ENCODE measurements at regions not wholly inside any gene's neighbourhood (a gene's known extent, or its start where the extent isn't known, plus 50 kb on each side); places are given as distances from the start of the nearest gene placed in this dataset.

DNA sequence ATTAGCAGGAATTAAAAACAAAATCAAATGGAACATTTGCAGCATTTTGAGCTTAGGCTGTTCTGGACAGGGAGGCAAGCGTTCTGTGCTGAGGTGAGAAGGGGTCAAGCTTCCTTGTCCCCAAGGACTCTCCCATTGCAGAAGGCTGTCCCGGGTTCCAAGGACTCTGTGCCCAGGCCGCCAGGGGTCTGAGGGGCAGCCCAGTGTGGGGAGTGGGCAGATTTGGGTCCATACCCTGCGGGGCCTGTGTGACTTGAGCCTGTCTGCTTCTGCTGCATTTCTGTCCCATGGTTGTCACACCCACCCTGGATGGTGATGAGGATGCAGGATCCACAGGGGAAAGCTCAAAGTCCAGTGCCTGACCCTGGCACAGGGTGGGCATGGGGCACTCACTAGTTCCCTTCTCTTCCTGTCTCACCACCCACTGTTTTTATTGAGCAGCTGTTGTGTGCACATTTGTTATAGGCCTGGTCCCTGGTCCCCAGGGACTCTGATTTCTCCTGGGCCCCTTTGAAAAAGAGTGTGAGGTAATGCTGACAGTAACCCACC is 211.4 kb upstream of the HS6ST1 start:
- Histone ChIP-seq H3K27ac (ENCODE audit: low read depth in 1 of 2, low read length in 2 of 2) (no peak overlapping the region), H3K36me3 (ENCODE audit: control insufficient read depth in 4 of 4, insufficient read depth in 3 of 4, low read depth in 1 of 4, low read length in 3 of 4) (no peaks in the 10 kb centered on the region), H3K9me3 (ENCODE audit: control insufficient read depth in 4 of 4, low read length in 3 of 4) (no peaks in the 10 kb centered on the region), H3K9ac (ENCODE audit: low read depth in 1 of 2, low read length in 2 of 2) (no peak overlapping the region), H3K4me3 (ENCODE audit: low read depth in 1 of 3, low read length in 3 of 3) (no peak overlapping the region), H3K27me3 (ENCODE audit: control insufficient read depth in 4 of 4, insufficient read depth in 4 of 4, low read length in 3 of 4) (no peaks in the 10 kb centered on the region), H3K4me1 (ENCODE audit: control insufficient read depth in 4 of 4, insufficient read depth in 4 of 4, low read length in 3 of 4) (peaks cover 2 to 10% (median 4%) of the 10 kb centered on the region in 4 donors)
- DNase-seq (ENCODE audit: low spot score) = no peak
- TF ChIP-seq HNF4A (conservative IDR thresholded peaks at IDR 0.05) (peak; percentile 61 to 69), JUND (IDR thresholded peaks at IDR 0.05) (no peak), GABPA (IDR thresholded peaks at IDR 0.05 in 1 of 2, conservative IDR thresholded peaks at IDR 0.05 in 1 of 2) (no peak), TAF1 (conservative IDR thresholded peaks at IDR 0.05) (no peak)
- TF ChIP-seq, protein P1, sequence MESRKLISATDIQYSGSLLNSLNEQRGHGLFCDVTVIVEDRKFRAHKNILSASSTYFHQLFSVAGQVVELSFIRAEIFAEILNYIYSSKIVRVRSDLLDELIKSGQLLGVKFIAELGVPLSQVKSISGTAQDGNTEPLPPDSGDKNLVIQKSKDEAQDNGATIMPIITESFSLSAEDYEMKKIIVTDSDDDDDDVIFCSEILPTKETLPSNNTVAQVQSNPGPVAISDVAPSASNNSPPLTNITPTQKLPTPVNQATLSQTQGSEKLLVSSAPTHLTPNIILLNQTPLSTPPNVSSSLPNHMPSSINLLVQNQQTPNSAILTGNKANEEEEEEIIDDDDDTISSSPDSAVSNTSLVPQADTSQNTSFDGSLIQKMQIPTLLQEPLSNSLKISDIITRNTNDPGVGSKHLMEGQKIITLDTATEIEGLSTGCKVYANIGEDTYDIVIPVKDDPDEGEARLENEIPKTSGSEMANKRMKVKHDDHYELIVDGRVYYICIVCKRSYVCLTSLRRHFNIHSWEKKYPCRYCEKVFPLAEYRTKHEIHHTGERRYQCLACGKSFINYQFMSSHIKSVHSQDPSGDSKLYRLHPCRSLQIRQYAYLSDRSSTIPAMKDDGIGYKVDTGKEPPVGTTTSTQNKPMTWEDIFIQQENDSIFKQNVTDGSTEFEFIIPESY (IDR thresholded peaks at IDR 0.05) = no peak
- WGBS = 85% methylated on average over 4 of the region's 4 CpGs

GRCh38 chr2:128531856-128532255 is 213.2 kb upstream of the HS6ST1 start:
- Histone ChIP-seq H3K27ac (ENCODE audit: low read depth in 1 of 2, low read length in 2 of 2) (no peak overlapping the region), H3K27me3 (ENCODE audit: control insufficient read depth in 4 of 4, insufficient read depth in 4 of 4, low read length in 3 of 4) (no peaks in the 10 kb centered on the region), H3K4me3 (ENCODE audit: low read depth in 1 of 3, low read length in 3 of 3) (no peak overlapping the region), H3K9me3 (ENCODE audit: control insufficient read depth in 4 of 4, low read length in 3 of 4) (no peaks in the 10 kb centered on the region), H3K4me1 (ENCODE audit: control insufficient read depth in 4 of 4, insufficient read depth in 4 of 4, low read length in 3 of 4) (peaks cover 2 to 16% (median 6%) of the 10 kb centered on the region in 4 donors), H3K9ac (ENCODE audit: low read depth in 1 of 2, low read length in 2 of 2) (no peak overlapping the region), H3K36me3 (ENCODE audit: control insufficient read depth in 4 of 4, insufficient read depth in 3 of 4, low read depth in 1 of 4, low read length in 3 of 4) (no peaks in the 10 kb centered on the region)
- TF ChIP-seq TAF1 (conservative IDR thresholded peaks at IDR 0.05) = no peak
- peak; percentile 60 to 74 for TF ChIP-seq RAD21 (IDR thresholded peaks at IDR 0.05)
- no peak for DNase-seq (ENCODE audit: low spot score)

- DNase-seq (ENCODE audit: low spot score) = no peak
- TF ChIP-seq HNF4A (conservative IDR thresholded peaks at IDR 0.05) (no peak), RAD21 (IDR thresholded peaks at IDR 0.05) (no peak), JUND (IDR thresholded peaks at IDR 0.05) (no peak), FOXA1 (IDR thresholded peaks at IDR 0.05) (no peak), REST (IDR thresholded peaks at IDR 0.05) (no peak), EGR1 (IDR thresholded peaks at IDR 0.05; ENCODE audit: low read depth in 2 of 2) (no peak), TAF1 (conservative IDR thresholded peaks at IDR 0.05) (no peak), HNF4G (IDR thresholded peaks at IDR 0.05) (no peak), NR2F2 (IDR thresholded peaks at IDR 0.05) (no peak)
- TF ChIP-seq, protein P1 (IDR thresholded peaks at IDR 0.05) = no peak
- TF ChIP-seq, protein P2, sequence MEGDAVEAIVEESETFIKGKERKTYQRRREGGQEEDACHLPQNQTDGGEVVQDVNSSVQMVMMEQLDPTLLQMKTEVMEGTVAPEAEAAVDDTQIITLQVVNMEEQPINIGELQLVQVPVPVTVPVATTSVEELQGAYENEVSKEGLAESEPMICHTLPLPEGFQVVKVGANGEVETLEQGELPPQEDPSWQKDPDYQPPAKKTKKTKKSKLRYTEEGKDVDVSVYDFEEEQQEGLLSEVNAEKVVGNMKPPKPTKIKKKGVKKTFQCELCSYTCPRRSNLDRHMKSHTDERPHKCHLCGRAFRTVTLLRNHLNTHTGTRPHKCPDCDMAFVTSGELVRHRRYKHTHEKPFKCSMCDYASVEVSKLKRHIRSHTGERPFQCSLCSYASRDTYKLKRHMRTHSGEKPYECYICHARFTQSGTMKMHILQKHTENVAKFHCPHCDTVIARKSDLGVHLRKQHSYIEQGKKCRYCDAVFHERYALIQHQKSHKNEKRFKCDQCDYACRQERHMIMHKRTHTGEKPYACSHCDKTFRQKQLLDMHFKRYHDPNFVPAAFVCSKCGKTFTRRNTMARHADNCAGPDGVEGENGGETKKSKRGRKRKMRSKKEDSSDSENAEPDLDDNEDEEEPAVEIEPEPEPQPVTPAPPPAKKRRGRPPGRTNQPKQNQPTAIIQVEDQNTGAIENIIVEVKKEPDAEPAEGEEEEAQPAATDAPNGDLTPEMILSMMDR (IDR thresholded peaks at IDR 0.05; ENCODE audit: low read depth, low read length, missing input control) = no peak
- TF ChIP-seq, protein P3, sequence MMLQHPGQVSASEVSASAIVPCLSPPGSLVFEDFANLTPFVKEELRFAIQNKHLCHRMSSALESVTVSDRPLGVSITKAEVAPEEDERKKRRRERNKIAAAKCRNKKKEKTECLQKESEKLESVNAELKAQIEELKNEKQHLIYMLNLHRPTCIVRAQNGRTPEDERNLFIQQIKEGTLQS (IDR thresholded peaks at IDR 0.05) = no peak
- WGBS = 71% methylated on average over 1 of the region's 1 CpG
These were observed 214.4 kb upstream of the HS6ST1 start for GRCh38 chr2:128533101-128533500.

More at GRCh38 chr2:128533101-128533500, 214.4 kb upstream of the HS6ST1 start:
- no peak overlapping the region for H3K27ac ChIP-seq (ENCODE audit: low read depth in 1 of 2, low read length in 2 of 2)
- no peaks in the 10 kb centered on the region for H3K36me3 ChIP-seq (ENCODE audit: control insufficient read depth in 4 of 4, insufficient read depth in 3 of 4, low read depth in 1 of 4, low read length in 3 of 4)
- H3K27me3 ChIP-seq (ENCODE audit: control insufficient read depth in 4 of 4, insufficient read depth in 4 of 4, low read length in 3 of 4) = no peaks in the 10 kb centered on the region
- no peaks in the 10 kb centered on the region for H3K9me3 ChIP-seq (ENCODE audit: control insufficient read depth in 4 of 4, low read length in 3 of 4)
- H3K4me3 ChIP-seq (ENCODE audit: low read depth in 1 of 3, low read length in 3 of 3) = no peak overlapping the region
- peaks cover 2 to 16% (median 6%) of the 10 kb centered on the region in 4 donors for H3K4me1 ChIP-seq (ENCODE audit: control insufficient read depth in 4 of 4, insufficient read depth in 4 of 4, low read length in 3 of 4)
- no peak overlapping the region for H3K9ac ChIP-seq (ENCODE audit: low read depth in 1 of 2, low read length in 2 of 2)

All from liver (tissue), 8 donors.